HS-27A (cell line): ENCODE measurements at regions not wholly inside any gene's neighbourhood (a gene's known extent, or its start where the extent isn't known, plus 50 kb on each side); places are given as distances from the start of the nearest gene placed in this dataset.

Experiments
- DNase-seq: peaks from one replicate; pipeline ENCODE4 v3.0.0-alpha.2; 2012; ENCODE audit warnings: low read depth, missing footprints

DNA sequence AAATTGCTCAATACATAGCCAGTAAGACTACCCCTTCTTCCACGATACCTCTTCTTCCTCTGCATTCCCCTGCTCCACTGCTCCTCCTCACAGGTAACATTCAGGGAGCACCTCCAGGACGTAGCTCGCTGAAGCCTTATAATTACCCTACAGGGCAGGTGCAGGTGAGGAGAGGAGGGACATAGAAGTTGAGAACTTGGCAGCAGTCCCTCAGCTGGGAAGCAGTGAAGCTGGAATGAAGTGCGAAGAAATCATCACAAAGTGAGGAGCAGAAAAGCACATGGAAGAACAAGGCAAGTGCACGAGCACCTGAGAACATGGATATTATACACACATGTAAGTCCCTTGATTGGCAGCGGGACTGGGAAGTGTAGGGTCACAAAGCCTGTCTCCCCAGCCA, 118.2 kb downstream of the HSD17B3 start:
- no peak for DNase-seq

DNA sequence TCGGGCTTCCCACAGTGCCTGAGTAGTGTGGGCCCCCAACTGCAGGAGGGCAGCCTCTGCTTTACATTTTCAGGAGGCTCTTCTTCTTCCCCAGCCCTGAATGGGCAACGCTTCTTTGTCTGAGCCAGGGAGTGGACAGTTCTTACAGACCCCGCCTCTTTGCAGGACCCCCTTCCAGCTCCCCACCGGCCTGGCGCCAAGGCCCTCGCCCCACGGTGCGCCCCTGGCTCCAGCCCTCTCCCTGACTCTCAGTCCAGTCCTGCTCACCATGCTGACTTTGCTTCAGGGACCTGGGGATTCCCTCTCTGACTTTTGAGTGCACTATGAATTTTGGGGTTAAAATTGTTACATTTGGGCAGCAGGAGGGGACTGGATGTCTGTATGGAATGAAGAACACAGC, 123.8 kb downstream of the HSD17B3 start:
- DNase-seq: no peak

DNA sequence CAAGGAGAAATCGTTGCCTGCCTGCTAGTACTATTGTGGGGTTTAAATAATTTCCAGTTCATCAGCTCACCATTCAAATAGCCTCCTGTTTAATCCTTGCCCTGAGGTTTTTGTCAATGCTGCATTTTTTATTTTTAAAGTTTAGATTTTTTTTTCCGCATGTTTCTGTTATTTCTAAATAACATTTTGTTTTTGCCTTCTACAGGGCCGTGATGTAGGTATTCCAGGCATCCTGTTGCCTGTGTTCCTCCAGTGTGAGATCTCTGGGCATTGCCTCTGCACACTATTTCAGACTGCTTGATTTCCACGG, 124.3 kb downstream of the HSD17B3 start:
- DNase-seq: no peak

DNA sequence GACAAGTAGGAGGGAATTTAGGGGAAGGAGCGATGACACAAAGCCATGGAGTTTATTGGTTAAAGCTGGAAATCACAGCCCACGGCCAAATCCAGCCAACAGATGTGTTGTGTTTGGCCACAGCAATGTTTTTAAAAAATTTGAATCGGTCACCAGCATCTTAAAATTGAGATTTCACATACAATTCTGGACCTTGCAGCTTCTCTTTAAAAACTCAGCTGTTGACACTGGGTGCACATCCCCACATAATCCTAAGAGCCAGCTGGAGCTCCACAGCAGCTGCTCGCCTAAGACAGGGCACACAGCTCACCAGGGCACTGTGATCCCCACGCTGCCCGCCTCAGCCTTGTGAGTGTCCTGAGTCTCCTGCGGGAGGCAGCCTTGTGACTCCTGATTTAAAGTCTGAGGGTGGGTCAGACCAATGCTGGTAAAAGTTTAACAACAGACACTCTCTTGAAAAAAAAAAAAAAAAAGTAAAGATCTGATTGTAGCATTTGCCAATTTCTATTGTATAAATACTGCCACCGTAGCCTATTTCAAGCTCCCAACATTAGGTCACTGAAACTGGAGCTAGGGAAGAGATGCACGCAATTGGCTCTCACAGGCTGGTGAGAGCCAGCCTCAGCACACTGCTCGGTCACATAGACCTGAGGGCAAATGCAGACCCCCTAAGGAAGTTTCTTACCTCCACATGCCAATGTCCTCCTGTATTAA, 124.8 kb downstream of the HSD17B3 start:
- DNase-seq: no peak

DNA sequence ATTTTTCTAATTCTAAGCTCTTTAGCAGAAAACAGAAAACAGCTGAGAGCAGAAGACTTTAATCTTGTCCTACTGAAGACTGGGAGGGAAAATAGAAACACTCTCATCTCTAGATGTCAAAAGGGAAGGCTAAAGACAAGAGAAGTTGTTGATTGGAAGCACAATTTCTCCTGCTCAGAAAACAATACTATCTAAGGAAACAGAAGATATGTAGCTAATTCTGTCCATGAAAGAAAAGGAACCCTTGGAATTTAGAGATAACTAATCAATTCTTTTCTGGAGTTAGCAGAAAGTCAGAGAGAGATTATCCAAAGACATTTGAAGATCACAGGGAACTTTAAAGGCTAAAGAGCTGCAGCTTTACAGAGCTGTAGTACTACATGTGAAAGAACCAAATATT, 126.2 kb downstream of the HSD17B3 start:
- DNase-seq: no peak

DNA sequence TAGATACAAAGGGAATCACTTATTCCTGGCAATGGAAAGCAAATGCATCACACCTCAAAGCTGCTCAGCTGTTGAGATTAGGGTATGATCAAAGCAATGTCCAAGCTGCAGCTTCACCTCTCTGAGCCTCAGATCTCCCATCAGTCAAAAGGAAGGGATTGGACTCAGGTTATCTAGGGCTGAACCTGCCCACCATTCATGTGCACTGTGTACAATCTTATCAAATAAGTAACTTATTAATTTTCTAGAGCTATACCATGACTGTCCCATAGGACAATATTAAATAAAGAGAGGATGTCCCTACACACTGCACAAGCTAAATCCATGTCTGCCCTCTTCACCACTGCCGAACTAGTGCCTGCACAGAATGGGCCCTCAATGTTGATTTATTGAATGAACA, 127.0 kb downstream of the HSD17B3 start:
- DNase-seq: no peak

DNA sequence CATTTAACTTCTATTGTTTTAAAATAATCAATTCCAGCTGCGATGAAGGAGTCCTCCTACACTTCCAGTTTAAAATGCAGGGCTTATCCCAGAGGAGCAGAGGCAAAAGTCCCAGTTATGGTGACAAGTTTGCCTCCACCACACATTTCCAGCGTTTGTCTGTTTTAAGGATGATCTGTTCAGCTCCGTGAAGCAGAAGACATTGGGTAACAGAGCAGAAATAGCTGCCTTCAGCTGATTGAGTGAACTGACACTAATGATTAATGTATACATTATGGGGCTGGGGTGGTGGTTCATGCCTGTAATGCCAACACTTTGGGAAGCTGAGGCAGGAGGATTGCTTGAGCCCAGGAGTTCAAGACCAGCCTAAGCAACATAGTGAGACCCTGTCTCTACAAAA, 127.6 kb downstream of the HSD17B3 start:
- DNase-seq: no peak

DNA sequence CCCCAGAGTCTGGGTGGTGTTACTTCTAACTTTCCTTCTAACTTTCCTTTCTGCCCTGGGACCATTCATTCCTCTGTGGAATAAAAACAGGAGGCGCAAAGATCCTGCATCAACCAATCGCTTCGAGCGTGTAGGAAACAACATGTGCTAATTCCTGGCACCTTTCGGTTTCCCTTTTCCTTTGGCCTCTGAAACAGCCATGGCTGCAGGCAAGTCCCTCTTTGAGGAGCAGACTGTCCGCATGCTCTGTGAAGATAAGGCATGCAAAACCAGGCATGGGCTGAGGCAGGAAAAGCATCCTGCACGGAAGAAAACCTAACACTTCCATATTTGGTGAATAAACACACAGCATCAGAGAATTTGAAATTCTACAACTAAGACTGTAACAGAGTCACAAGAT, 128.3 kb downstream of the HSD17B3 start:
- DNase-seq: no peak

DNA sequence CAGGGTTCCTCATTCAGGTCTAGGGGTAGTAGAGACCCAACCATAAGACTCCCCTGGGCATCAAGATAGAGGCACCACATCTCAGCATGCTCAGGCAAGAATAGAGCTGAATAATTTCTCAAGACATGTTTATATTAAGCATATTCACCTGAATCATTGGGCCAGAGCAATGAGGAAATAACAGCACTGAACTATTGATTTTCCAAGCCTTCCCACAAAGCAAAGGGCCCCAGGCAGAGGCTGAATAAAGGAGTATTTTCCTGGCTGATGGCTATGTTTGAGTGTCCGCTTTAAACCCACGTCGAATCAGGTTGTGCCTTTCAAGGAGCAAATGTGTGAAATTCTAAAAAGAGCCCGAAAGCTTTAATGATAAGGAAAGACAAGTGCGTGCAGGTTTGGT, 129.2 kb downstream of the HSD17B3 start:
- no peak for DNase-seq

DNA sequence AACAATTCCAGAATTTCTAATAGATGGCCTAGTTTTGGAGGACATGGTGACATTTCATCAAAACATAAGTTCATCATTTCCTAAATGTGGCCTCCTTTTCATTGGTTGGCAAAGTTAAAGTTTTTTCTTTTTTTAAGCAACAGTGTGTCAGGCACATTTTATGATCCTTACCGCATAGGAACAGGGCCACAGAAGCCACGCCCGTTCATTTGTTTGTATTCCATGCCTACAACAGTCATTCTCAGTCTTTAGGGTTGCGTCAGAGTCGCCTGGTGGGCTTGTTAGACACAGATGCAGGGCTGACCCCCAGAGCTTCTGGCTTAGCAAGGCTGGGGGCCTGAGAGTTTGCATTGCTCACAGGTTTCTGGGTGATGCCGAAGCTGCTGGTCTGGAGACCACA, 130.2 kb downstream of the HSD17B3 start:
- no peak for DNase-seq

DNA sequence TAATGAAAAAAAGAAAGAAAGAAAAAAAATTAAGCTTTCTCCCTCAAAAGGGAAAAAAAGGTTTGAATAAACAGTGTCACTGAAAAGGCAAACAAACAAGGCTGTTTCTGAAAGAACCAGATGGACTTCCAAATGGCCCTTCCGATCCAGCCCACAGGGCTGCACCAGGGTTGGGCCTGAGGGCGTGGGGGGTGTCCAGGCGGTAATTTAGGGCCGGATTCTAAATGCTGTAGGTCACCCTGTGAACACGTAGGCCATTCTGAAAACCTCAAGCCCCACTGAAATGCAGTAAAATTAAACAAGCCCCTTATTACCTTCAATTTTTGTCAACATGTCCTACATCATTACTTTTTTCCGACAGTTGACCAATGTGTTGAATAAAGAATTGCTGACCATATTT, 132.1 kb downstream of the HSD17B3 start:
- no peak for DNase-seq

DNA sequence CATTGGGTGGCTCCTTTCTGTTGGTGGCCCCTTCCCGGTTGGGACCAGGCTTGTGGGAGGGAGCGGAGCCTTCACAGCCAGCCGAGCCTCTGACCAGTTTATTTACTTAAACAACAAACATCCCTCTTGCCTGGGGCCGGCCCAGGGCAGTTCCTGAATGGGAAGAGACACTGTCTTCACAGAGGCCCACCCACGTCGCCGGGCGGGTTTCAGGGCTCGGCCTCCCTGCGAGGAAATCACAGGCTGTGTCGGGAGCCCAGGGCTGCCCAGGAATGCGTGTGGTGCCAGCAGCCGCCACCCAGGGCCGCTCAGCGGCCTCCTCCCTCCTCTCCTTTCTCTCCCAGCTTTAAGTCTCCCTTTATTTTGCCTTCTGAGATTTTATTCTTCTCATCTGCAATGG, 132.5 kb downstream of the HSD17B3 start:
- peak; percentile 48 for DNase-seq

DNA sequence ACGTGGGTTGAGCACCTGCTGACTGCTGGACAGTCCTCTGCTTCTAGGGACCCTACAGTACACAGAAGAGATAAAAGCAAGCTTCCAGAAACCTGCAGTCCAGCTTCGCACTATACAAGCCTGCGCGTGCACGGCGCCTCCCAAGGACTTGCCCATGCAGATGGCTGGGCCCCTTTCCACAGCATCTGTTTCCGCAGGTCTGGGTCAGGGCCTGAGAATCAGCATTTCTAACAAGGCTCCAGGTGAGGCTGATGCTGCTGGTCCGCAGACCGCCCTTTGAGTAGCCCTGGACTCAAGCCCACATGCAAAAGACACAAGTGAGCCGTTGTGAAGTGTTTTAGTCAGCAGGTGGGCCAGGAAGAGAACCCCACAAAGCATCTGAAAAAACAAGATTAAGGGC, 133.1 kb downstream of the HSD17B3 start:
- no peak for DNase-seq

DNA sequence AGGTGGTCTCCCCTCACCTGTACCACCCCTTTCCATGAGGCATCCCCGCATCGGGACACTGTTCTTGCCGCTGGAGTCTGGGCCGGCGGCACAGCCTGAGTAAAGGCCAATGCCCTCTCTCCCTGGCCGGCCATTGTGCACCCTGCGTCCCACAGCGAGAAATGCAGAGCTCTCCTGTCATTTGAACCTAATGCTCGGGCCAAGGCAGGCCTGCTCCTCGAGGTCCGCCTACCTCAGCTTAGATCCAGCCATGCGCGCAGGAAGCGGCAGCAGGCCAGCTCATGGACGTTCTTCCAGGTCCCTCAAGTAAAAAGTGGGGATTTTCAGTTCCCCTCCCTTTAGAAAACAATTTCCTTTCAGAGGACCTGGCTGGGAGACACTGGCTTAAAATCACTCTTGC, 135.0 kb downstream of the HSD17B3 start:
- no peak for DNase-seq

DNA sequence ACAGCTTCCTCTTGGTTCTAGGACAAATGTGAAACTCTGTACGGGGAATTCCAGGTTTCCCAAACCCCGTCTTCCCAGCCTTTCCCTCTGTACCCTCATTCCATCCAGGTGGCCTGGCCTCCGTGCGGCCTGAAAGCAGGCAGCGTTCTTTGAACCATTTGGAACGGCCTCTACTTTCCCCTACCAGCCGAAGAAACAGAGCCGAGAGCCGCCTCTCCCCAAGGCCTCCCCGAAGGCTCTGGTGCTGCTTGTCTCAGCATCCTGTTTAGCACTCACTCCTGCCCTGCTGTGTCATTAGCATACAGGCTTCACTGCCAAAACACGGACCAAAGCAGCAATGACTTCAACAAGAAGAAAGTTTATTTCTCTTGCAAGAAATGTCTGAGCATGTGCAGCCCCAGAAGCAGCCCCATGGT, 137.7 kb downstream of the HSD17B3 start:
- DNase-seq: no peak

DNA sequence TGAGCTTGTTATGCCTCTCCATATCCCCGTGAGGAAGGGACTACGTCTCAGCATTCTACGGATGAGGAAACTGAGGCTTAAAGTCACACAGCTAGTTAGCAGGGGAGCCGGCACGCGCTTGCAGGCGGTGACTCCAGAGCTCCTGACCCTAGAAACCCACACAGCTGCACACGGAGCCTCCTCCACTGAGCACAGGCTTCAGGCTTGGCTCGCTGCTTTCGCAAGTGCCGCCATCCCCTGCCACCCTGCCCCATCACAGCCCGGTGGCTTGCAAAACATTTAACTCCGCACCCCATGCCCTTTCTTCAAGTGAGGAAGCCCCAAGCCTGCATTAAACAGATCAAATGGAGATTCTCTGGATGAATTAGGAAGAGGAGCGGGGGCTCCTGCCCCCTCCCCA, 138.3 kb downstream of the HSD17B3 start:
- DNase-seq: no peak

DNA sequence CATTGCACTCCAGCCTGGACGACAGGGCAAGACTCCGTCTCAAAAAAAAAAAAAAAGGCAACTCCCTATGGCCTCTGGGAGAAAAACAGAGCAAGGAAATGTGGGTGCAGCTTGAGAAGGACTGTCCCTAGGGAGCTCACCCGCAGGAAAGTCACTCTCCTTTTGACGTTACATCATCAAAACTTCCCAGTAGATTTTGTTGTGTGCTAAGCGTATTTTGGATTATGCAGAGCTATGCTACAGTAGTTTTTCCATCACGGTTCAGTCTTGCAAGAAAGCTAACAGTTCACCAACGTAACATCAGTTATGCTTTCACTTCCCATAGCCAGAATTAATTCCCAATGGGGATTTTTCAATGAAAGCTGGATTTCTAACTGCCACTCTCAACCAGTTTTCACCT, 138.8 kb downstream of the HSD17B3 start:
- no peak for DNase-seq

DNA sequence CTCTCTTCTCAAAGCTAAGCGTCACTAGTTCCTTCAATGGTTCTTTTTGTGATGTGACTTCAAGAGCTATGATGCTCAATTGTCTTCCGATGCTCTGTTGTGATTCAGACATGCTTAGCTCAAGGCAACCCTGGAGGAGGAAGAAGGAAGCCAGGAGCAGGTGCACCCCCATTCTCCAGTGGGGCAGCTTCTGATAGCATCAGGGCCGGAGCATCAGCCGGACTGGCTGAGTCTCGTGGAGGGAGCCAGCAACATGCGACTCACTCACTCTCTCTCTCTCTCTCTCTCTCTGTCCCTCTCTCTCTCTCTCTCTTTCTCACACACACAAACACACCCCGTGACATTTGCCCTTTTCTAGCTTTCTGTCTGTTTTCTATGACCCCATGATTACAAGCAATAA, 140.2 kb downstream of the HSD17B3 start:
- no peak for DNase-seq

DNA sequence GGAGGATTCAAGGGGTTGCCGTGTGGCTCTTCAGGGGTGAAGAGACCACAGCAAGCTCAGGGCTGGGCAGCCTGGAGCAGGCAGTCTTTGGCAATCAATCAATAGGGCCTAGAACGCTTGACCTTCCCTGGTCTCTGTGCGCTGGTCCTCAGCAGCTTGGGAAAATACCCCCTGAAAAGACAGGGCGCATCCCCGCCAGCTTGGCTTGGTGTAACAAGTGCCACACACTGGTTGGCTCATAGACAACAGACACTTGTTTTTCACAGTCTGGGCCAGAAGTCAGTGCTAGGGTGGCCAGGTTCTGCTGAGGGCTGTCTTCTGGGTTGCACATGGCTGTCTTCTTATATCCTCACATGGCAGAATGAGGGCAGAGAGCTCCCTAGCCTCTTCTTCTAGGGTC, 141.1 kb downstream of the HSD17B3 start:
- DNase-seq: no peak

DNA sequence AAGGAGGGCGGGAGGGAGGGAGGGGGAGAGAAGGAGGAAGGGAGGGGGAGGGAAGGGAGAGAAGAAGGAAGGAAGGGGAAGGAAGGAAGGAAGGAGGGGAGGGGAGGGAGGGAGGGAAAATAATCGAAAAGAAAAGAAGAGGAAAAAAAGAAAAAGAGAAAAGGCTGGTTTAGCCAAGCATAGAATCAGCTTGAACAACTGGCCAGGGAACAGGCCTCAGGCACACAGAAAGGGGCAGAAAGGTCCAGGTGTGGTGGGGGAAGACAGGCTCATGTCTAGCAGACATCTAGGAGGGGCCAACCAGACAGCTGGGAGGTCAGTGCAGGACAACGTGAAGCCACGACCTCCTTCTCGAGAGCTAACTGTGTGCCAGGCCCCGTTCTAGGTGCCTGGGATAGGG, 141.8 kb downstream of the HSD17B3 start:
- DNase-seq: no peak

DNA sequence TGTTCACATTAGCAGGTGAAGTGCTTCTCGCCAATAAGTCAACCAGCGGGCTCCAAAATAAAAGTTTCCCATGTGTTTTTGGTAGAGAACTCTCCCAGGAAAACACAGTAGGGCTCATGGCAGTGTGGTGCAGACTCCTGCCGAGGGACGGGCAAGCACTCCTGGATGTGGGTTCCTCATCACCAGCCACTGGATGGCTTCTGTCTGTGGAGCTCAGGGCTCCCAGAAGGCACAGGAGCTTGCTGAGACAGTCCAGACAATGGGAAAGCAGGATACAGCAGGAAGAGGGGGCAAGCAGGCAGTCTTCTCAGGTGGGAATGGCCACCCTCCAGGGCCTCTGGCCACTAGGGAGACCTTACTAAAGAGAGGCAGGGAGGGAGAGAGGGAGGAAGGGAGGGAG, 142.4 kb downstream of the HSD17B3 start:
- no peak for DNase-seq

DNA sequence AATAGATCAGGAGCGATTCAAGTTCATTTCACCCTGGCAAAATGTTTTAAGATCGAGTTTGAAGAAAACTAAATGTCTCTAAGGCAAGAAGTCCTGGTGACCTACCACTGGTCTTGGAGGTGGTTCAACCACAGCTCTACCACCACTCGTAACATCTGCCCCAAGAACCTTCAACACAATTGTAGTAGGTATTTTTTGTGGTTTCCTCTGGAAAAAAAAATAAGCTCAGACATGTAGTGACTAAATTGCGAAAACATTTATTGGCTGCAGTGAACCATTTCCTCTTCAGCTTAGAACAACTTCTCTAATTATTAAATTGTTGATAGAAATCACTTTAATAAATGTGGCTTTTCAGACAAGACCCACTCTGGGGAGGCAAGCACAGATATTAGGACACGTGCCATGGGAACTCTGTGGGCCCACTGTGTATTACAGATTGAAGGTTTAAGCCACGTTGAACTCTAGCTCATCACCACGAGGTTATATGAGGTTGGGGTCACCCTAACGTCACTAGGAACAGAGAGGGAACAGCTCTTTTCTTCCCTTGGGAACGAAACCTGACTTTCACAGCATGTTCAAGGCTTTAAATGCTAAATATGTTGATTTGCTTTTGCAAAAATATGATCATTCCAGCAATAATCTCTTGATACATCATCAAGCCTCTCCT, 142.9 kb downstream of the HSD17B3 start:
- DNase-seq: no peak

DNA sequence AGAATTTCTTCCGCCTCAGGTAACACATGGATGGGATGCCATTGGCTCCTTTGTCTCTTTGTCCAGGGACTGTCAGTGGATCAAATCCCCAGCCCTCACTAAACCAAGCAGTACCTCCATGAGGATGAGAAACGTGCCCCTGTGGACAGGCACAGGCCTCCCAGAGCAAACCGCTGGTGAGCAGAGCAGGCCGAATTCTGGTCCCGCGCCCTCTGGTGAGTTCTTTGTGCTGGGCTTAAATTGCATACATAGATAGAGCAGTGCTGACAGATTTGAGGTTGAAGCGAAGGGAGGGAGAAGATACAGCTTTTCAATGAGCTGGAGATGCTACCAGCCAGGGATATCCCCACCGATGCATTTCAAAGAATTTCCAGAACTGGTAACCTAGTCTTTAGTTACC, 143.8 kb downstream of the HSD17B3 start:
- no peak for DNase-seq

DNA sequence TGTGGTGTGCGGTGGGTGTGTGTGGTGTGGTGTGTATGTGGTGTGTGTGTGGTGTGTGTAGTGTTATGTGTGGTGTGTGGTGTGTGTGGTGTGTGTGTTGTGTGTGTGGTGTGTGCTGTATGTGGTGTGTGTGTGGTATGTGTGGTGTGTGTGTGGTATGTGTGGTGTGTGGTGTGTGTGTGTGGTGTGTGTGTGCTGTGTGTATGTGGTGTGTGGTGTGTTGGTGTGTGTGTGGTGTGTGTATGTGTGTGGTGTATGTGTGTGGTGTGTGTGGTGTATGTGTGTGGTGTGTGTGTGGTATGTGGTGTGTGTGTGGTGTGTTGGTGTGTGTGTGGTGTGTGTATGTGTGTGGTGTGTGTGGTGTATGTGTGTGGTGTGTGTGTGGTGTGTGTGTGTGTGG, 144.3 kb downstream of the HSD17B3 start:
- DNase-seq: no peak
